ENCODE measurements at regions not wholly inside any gene's neighbourhood (a gene's known extent, or its start where the extent isn't known, plus 50 kb on each side); places are given as distances from the start of the nearest gene placed in this dataset.
"Not testable (repeated sequence)": the region's sequence is repeated elsewhere in the genome, so short reads cannot be mapped to it uniquely, and the experiment has no call there.

DNA sequence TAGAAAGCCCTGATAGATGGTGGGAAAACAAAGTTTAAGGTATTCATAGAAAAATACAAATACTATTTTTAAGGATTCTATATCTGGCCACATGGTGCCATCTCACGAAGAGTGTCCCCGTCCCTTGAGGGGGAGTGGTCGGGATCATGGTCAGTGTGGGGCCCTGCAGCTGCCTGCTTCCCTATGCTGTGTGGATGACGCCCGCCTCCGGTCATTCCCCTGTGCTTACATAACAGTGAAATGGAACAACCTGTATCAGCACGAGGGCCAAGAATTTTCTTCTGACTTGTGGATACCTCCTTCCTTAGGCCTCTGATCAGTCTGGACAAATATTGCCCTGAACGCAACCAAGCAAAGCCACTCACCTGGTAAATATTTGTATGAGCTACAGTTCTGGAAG is 2724.1 kb upstream of the TPTE start:
- TF ChIP-seq POLR2A, POLR2AphosphoS5 (IDR thresholded peaks at IDR 0.05): not testable (repeated sequence)
- TF ChIP-seq, protein P1, sequence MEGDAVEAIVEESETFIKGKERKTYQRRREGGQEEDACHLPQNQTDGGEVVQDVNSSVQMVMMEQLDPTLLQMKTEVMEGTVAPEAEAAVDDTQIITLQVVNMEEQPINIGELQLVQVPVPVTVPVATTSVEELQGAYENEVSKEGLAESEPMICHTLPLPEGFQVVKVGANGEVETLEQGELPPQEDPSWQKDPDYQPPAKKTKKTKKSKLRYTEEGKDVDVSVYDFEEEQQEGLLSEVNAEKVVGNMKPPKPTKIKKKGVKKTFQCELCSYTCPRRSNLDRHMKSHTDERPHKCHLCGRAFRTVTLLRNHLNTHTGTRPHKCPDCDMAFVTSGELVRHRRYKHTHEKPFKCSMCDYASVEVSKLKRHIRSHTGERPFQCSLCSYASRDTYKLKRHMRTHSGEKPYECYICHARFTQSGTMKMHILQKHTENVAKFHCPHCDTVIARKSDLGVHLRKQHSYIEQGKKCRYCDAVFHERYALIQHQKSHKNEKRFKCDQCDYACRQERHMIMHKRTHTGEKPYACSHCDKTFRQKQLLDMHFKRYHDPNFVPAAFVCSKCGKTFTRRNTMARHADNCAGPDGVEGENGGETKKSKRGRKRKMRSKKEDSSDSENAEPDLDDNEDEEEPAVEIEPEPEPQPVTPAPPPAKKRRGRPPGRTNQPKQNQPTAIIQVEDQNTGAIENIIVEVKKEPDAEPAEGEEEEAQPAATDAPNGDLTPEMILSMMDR (IDR thresholded peaks at IDR 0.05): not testable (repeated sequence)
